Astrocyte (in vitro differentiated cells and primary cell): ENCODE measurements at regions not wholly inside any gene's neighbourhood (a gene's known extent, or its start where the extent isn't known, plus 50 kb on each side); places are given as distances from the start of the nearest gene placed in this dataset.

Experiments
- EZH2 ChIP-seq: IDR thresholded peaks from 2 replicates; pipeline ENCODE4 v1.6.1; 2012; ENCODE audit warnings: mild to moderate bottlenecking, low read length, inconsistent platforms; ENCODE audit not compliant: insufficient read depth
- TF ChIP-seq, protein P1 (sequence below): IDR thresholded peaks from 2 replicates; pipeline ENCODE4 v1.5.1; 2011; ENCODE audit warnings: low read depth, mild to moderate bottlenecking, inconsistent platforms, low read length, moderate library complexity; ENCODE audit not compliant: insufficient read depth

GRCh38 chr22:34038801-34039555 lies 118.7 kb upstream of the LARGE1 start:
- TF ChIP-seq, protein P1, sequence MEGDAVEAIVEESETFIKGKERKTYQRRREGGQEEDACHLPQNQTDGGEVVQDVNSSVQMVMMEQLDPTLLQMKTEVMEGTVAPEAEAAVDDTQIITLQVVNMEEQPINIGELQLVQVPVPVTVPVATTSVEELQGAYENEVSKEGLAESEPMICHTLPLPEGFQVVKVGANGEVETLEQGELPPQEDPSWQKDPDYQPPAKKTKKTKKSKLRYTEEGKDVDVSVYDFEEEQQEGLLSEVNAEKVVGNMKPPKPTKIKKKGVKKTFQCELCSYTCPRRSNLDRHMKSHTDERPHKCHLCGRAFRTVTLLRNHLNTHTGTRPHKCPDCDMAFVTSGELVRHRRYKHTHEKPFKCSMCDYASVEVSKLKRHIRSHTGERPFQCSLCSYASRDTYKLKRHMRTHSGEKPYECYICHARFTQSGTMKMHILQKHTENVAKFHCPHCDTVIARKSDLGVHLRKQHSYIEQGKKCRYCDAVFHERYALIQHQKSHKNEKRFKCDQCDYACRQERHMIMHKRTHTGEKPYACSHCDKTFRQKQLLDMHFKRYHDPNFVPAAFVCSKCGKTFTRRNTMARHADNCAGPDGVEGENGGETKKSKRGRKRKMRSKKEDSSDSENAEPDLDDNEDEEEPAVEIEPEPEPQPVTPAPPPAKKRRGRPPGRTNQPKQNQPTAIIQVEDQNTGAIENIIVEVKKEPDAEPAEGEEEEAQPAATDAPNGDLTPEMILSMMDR = no peak
- TF ChIP-seq EZH2 = no peak
